ENCODE measurements at regions not wholly inside any gene's neighbourhood (a gene's known extent, or its start where the extent isn't known, plus 50 kb on each side); places are given as distances from the start of the nearest gene placed in this dataset.

GRCh38 chr12:76633415-76633814 is 73.8 kb upstream of the OSBPL8 start:
- Histone ChIP-seq H3K9me3 (ENCODE audit: control insufficient read depth, low read length) (no peaks in the 10 kb centered on the region), H3K27ac (ENCODE audit: insufficient read depth, low read length, poor library complexity, severe bottlenecking) (no peak overlapping the region), H3K27me3 (replicated peaks; ENCODE audit: control insufficient read depth, insufficient read depth, low read length, poor library complexity, severe bottlenecking) (no peaks in the 10 kb centered on the region), H3K36me3 (ENCODE audit: control insufficient read depth, insufficient read depth, low read length) (no peaks in the 10 kb centered on the region), H3K4me3 (ENCODE audit: insufficient read depth, low read depth, low read length, poor library complexity, severe bottlenecking) (no peak overlapping the region), H3K4me1 (ENCODE audit: control insufficient read depth, insufficient read depth, low read length, poor library complexity, severe bottlenecking) (no peaks in the 10 kb centered on the region)
- no peak for DNase-seq

- DNase-seq, result no peak
- Histone ChIP-seq H3K9me3 (ENCODE audit: control insufficient read depth, low read length) (no peaks in the 10 kb centered on the region), H3K27me3 (replicated peaks; ENCODE audit: control insufficient read depth, insufficient read depth, low read length, poor library complexity, severe bottlenecking) (no peaks in the 10 kb centered on the region), H3K36me3 (ENCODE audit: control insufficient read depth, insufficient read depth, low read length) (no peaks in the 10 kb centered on the region), H3K4me1 (ENCODE audit: control insufficient read depth, insufficient read depth, low read length, poor library complexity, severe bottlenecking) (no peaks in the 10 kb centered on the region), H3K27ac (ENCODE audit: insufficient read depth, low read length, poor library complexity, severe bottlenecking) (no peak overlapping the region), H3K4me3 (ENCODE audit: insufficient read depth, low read depth, low read length, poor library complexity, severe bottlenecking) (no peak overlapping the region)
These were observed 74.6 kb upstream of the OSBPL8 start for GRCh38 chr12:76634133-76634532.

- H3K27ac ChIP-seq (ENCODE audit: insufficient read depth, low read length, poor library complexity, severe bottlenecking), result no peak overlapping the region
- no peaks in the 10 kb centered on the region for H3K27me3 ChIP-seq (replicated peaks; ENCODE audit: control insufficient read depth, insufficient read depth, low read length, poor library complexity, severe bottlenecking)
- H3K9me3 ChIP-seq (ENCODE audit: control insufficient read depth, low read length), result no peaks in the 10 kb centered on the region
- no peak for DNase-seq
- no peaks in the 10 kb centered on the region for H3K36me3 ChIP-seq (ENCODE audit: control insufficient read depth, insufficient read depth, low read length)
- H3K4me3 ChIP-seq (ENCODE audit: insufficient read depth, low read depth, low read length, poor library complexity, severe bottlenecking), result no peak overlapping the region
- H3K4me1 ChIP-seq (ENCODE audit: control insufficient read depth, insufficient read depth, low read length, poor library complexity, severe bottlenecking), result no peaks in the 10 kb centered on the region
These were observed 76.6 kb upstream of the OSBPL8 start for GRCh38 chr12:76636121-76636692.

- Histone ChIP-seq H3K36me3 (ENCODE audit: control insufficient read depth, insufficient read depth, low read length) (no peaks in the 10 kb centered on the region), H3K4me1 (ENCODE audit: control insufficient read depth, insufficient read depth, low read length, poor library complexity, severe bottlenecking) (no peaks in the 10 kb centered on the region), H3K9me3 (ENCODE audit: control insufficient read depth, low read length) (no peaks in the 10 kb centered on the region), H3K27me3 (replicated peaks; ENCODE audit: control insufficient read depth, insufficient read depth, low read length, poor library complexity, severe bottlenecking) (no peaks in the 10 kb centered on the region), H3K4me3 (ENCODE audit: insufficient read depth, low read depth, low read length, poor library complexity, severe bottlenecking) (no peak overlapping the region), H3K27ac (ENCODE audit: insufficient read depth, low read length, poor library complexity, severe bottlenecking) (no peak overlapping the region)
- DNase-seq, result no peak
These were observed 78.2 kb upstream of the OSBPL8 start for GRCh38 chr12:76637807-76638206.

- no peak for DNase-seq
These were observed 80.1 kb upstream of the OSBPL8 start for GRCh38 chr12:76639646-76640045.

GRCh38 chr12:76641073-76641472 is 81.5 kb upstream of the OSBPL8 start:
- Histone ChIP-seq H3K36me3 (ENCODE audit: control insufficient read depth, insufficient read depth, low read length) (no peaks in the 10 kb centered on the region), H3K4me3 (ENCODE audit: insufficient read depth, low read depth, low read length, poor library complexity, severe bottlenecking) (no peak overlapping the region), H3K27me3 (replicated peaks; ENCODE audit: control insufficient read depth, insufficient read depth, low read length, poor library complexity, severe bottlenecking) (no peaks in the 10 kb centered on the region), H3K9me3 (ENCODE audit: control insufficient read depth, low read length) (no peaks in the 10 kb centered on the region), H3K4me1 (ENCODE audit: control insufficient read depth, insufficient read depth, low read length, poor library complexity, severe bottlenecking) (no peaks in the 10 kb centered on the region), H3K27ac (ENCODE audit: insufficient read depth, low read length, poor library complexity, severe bottlenecking) (no peak overlapping the region)
- DNase-seq, result no peak

More at GRCh38 chr12:76639646-76640045, 80.1 kb upstream of the OSBPL8 start:
- Histone ChIP-seq H3K4me1 (ENCODE audit: control insufficient read depth, insufficient read depth, low read length, poor library complexity, severe bottlenecking) (no peaks in the 10 kb centered on the region), H3K27ac (ENCODE audit: insufficient read depth, low read length, poor library complexity, severe bottlenecking) (no peak overlapping the region), H3K27me3 (replicated peaks; ENCODE audit: control insufficient read depth, insufficient read depth, low read length, poor library complexity, severe bottlenecking) (no peaks in the 10 kb centered on the region), H3K9me3 (ENCODE audit: control insufficient read depth, low read length) (no peaks in the 10 kb centered on the region), H3K36me3 (ENCODE audit: control insufficient read depth, insufficient read depth, low read length) (no peaks in the 10 kb centered on the region), H3K4me3 (ENCODE audit: insufficient read depth, low read depth, low read length, poor library complexity, severe bottlenecking) (no peak overlapping the region)

GRCh38 chr12:76641961-76642360 is 82.4 kb upstream of the OSBPL8 start:
- Histone ChIP-seq H3K36me3 (ENCODE audit: control insufficient read depth, insufficient read depth, low read length) (no peaks in the 10 kb centered on the region), H3K4me1 (ENCODE audit: control insufficient read depth, insufficient read depth, low read length, poor library complexity, severe bottlenecking) (no peaks in the 10 kb centered on the region), H3K9me3 (ENCODE audit: control insufficient read depth, low read length) (no peaks in the 10 kb centered on the region), H3K27ac (ENCODE audit: insufficient read depth, low read length, poor library complexity, severe bottlenecking) (no peak overlapping the region), H3K27me3 (replicated peaks; ENCODE audit: control insufficient read depth, insufficient read depth, low read length, poor library complexity, severe bottlenecking) (no peaks in the 10 kb centered on the region), H3K4me3 (ENCODE audit: insufficient read depth, low read depth, low read length, poor library complexity, severe bottlenecking) (no peak overlapping the region)
- DNase-seq, result no peak

- no peaks in the 10 kb centered on the region for H3K9me3 ChIP-seq (ENCODE audit: control insufficient read depth, low read length)
- H3K36me3 ChIP-seq (ENCODE audit: control insufficient read depth, insufficient read depth, low read length), result no peaks in the 10 kb centered on the region
- DNase-seq, result no peak
- H3K4me1 ChIP-seq (ENCODE audit: control insufficient read depth, insufficient read depth, low read length, poor library complexity, severe bottlenecking), result no peaks in the 10 kb centered on the region
- no peaks in the 10 kb centered on the region for H3K27me3 ChIP-seq (replicated peaks; ENCODE audit: control insufficient read depth, insufficient read depth, low read length, poor library complexity, severe bottlenecking)
- no peak overlapping the region for H3K27ac ChIP-seq (ENCODE audit: insufficient read depth, low read length, poor library complexity, severe bottlenecking)
- no peak overlapping the region for H3K4me3 ChIP-seq (ENCODE audit: insufficient read depth, low read depth, low read length, poor library complexity, severe bottlenecking)
These were observed 83.9 kb upstream of the OSBPL8 start for GRCh38 chr12:76643438-76643837.

- Histone ChIP-seq H3K4me1 (ENCODE audit: control insufficient read depth, insufficient read depth, low read length, poor library complexity, severe bottlenecking) (no peaks in the 10 kb centered on the region), H3K9me3 (ENCODE audit: control insufficient read depth, low read length) (no peaks in the 10 kb centered on the region), H3K27me3 (replicated peaks; ENCODE audit: control insufficient read depth, insufficient read depth, low read length, poor library complexity, severe bottlenecking) (no peaks in the 10 kb centered on the region), H3K27ac (ENCODE audit: insufficient read depth, low read length, poor library complexity, severe bottlenecking) (no peak overlapping the region), H3K36me3 (ENCODE audit: control insufficient read depth, insufficient read depth, low read length) (no peaks in the 10 kb centered on the region), H3K4me3 (ENCODE audit: insufficient read depth, low read depth, low read length, poor library complexity, severe bottlenecking) (no peak overlapping the region)
- no peak for DNase-seq
These were observed 85.4 kb upstream of the OSBPL8 start for GRCh38 chr12:76644950-76645349.

- Histone ChIP-seq H3K27ac (ENCODE audit: insufficient read depth, low read length, poor library complexity, severe bottlenecking) (no peak overlapping the region), H3K4me1 (ENCODE audit: control insufficient read depth, insufficient read depth, low read length, poor library complexity, severe bottlenecking) (no peaks in the 10 kb centered on the region), H3K36me3 (ENCODE audit: control insufficient read depth, insufficient read depth, low read length) (no peaks in the 10 kb centered on the region), H3K27me3 (replicated peaks; ENCODE audit: control insufficient read depth, insufficient read depth, low read length, poor library complexity, severe bottlenecking) (no peaks in the 10 kb centered on the region), H3K4me3 (ENCODE audit: insufficient read depth, low read depth, low read length, poor library complexity, severe bottlenecking) (no peak overlapping the region), H3K9me3 (ENCODE audit: control insufficient read depth, low read length) (no peaks in the 10 kb centered on the region)
- DNase-seq, result no peak
These were observed 86.4 kb upstream of the OSBPL8 start for GRCh38 chr12:76645934-76646333.
